Uterus (tissue), 2 donors: ENCODE measurements at regions not wholly inside any gene's neighbourhood (a gene's known extent, or its start where the extent isn't known, plus 50 kb on each side); places are given as distances from the start of the nearest gene placed in this dataset.

ENCODE experiments used
- CTCF ChIP-seq, 4 experiments: fragments of 200-600 bp in 2 of 4; fragments of 450-650 bp in 2 of 4; sonication (generic) in 2 of 4; IDR thresholded peaks; one replicate each; pipeline ENCODE4 v1.5.1; 2016 to 2019; ENCODE audit warnings: antibody characterized with exemption in 4 of 4, mild to moderate bottlenecking in 2 of 4, moderate library complexity in 1 of 4
- POLR2A ChIP-seq, 2 donors: fragments of 450-650 bp; IDR thresholded peaks; one replicate each; pipeline ENCODE4 v1.6.1; 2016; ENCODE audit warnings: antibody characterized with exemption in 2 of 2, mild to moderate bottlenecking in 1 of 2, moderate library complexity in 1 of 2

GRCh38 chr10:52442576-52442975, 128.5 kb downstream of the DKK1 start:
- TF ChIP-seq CTCF (IDR thresholded peaks at IDR 0.05), result no peak
- TF ChIP-seq POLR2A (IDR thresholded peaks at IDR 0.05), result no peak
